HS-27A (cell line): ENCODE measurements at regions not wholly inside any gene's neighbourhood (a gene's known extent, or its start where the extent isn't known, plus 50 kb on each side); places are given as distances from the start of the nearest gene placed in this dataset.

ENCODE experiments used
- DNase-seq: peaks from one replicate; pipeline ENCODE4 v3.0.0-alpha.2; 2012; ENCODE audit warnings: low read depth, missing footprints

DNA sequence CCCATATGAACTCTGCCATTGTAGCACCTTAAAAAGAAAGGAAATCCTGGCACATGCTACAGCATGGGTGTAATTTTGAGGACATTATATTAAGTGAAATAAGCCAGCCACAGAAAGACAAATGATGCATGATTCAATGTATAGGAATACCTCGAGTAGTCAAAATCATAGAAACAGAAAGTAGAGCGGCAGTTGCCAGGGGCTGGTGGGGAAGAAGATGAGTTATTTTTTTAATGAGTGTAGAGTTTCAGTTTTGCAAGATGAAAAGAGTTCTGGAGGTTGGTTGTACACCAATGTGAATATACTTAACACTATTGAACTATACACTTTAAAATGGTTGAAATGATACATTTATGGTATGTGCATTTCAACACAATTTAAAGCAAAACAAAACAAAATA, 133.0 kb downstream of the ZDHHC21 start:
- DNase-seq, result no peak

- DNase-seq, result no peak
Measured at GRCh38 chr9:14554886-14555285, 138.3 kb downstream of the ZDHHC21 start.

DNA sequence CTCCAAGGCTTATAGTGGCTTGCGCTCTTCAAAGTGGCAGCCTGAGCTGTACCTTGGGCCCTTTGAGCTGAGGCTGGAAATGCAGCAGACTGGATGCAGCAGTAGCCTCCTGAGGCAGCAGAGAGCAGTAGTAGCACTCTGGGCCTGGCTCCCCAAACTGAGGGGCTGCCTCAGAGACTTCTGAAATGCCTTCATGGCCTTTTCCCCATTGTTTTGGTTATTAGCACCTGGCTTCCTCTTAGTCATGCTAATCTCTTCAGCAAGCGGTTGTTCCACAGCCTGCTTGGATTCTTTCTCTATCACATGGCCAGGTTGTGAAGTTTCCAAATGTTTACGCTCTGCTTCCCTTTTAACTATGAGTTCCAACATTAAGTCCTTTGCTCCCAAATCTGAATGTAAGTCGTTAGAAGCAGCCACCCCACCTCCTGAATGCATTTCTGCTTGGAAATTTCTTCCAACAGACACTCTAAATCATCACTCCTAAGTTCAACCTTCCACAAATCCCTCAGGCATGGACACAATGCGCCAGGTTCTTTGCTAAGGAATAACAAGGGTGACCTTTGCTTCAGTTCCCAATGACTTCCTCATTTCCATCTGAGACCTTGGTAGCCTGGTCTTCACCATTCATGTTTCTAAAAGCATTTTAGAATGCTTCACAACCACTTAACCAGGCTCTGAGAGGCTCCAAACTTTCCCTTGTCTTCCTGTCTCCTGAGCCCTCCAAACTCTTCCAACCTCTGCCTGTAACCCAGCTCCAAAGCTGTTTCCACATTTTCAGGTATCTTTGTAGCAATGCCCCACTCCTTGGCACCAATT, 145.8 kb downstream of the ZDHHC21 start:
- no peak for DNase-seq

GRCh38 chr9:14546693-14547092, 146.5 kb downstream of the ZDHHC21 start:
- no peak for DNase-seq

DNA sequence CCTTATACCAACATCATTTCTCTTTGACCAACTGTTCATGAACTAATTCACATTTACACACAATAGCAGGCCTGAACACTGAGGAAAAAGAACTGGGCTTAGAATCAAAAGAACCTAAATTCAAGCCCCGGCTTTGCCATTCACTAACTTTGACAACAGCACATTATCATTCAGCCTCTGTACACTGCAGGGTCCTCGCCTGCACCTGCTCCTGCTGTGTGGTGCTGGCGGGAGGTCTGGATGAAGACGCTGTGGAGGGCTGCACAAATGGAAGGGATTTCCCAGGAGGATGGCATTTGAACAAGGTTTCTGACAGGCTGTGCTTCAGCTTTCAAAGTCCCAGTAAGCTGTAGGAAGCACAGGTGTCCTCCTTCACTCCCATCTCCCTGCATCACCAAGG, 151.2 kb downstream of the ZDHHC21 start:
- no peak for DNase-seq

DNA sequence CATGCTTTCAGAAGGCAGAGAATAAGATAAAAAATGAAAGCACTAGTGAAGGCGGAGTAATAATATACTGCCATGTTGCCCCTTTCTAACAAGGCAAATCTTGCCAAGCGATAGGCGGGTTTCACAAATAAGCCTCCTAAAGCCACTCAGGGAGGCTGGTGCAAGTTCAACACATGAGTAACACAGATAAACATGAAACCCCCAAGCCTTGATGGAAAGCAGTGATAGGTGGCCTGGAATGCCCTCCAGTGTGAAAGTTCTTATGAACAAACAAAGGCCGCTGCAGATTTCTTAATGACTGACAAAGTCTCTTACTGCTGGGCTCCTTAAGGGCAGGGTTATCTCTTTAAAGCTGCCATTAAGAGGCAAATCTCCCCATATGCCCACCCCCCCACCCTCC, 154.7 kb downstream of the ZDHHC21 start:
- no peak for DNase-seq

DNA sequence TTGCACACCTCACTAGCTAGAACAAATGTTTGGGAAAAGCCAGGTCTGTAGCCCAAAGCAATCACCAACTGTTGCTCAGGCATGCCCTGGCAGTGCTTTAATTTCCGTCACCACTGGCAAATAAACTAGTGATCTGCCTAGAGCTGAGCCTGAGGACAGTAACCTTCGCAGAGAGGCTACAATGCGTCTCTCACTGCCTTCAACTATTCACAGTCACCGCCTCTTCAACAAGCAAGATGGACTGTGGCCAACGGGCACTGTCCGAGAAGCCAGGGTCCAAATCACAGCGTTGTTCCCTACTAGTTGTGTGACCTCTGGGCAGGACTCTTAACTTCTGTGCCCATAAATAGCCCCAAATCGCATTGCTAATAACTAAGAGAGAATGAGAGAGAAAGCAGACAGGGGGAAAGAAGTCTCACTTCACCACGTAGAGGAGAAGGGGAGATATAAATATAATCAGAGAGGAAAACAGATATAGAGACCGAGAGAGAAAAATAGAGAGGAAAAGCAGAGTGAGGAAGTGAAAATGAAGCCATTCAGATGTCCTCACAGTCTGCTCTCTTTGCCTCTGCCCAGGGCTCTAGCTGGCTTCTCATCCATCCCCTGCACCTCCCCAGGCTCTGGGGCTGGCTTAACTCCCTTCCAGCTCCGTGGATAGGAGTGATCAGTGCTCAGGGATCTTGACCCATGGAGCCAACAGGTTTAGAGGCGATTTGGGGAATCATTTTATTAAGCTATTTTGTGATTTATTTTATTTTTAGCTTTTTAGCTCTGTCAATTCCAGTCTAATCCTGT, 157.9 kb downstream of the ZDHHC21 start:
- DNase-seq, result no peak

GRCh38 chr9:14533867-14534640, 159.2 kb downstream of the ZDHHC21 start:
- DNase-seq, result no peak

- no peak for DNase-seq
Measured at GRCh38 chr9:14532456-14533115, 160.6 kb downstream of the ZDHHC21 start.

- no peak for DNase-seq
Measured at GRCh38 chr9:14531341-14532269, 161.6 kb downstream of the ZDHHC21 start.

DNA sequence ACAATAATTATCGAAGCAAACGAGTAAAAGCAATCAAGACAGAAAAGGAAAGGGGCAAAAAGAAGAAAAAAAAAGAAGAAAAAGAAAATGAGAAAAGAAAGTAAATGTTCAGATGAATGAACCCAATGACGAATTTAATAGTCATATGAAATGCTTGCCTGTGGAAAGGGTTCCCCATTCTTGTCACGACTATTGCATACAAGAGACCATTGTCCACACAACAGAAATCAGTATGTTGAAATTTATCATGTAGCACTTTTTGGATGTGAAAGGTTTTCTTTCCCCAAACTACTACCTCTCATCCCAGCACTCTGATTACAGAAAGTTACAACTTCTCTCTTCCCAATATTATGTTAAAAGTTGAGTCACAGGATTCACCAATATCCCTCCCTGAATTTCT, 162.4 kb downstream of the ZDHHC21 start:
- DNase-seq, result no peak

DNA sequence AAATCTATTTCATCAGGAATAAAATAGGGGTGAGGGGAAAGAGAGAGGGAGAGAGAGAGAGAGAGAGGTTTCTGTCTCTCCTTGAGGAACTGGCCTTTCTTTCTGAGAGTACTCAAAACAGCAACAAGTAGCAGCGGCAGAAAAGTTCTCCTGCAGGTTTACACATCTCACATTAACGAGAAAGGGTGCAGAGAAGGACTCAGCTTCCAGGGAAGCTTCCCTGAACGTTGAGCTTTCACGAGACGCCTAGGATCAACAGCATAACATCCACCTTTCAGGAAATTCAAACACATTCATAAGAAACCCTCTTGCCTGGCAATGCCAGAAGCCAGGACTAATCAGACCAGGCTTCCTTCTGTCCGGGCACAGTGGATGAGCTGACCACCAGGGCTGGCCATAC, 162.9 kb downstream of the ZDHHC21 start:
- no peak for DNase-seq

GRCh38 chr9:14529629-14530028, 163.6 kb downstream of the ZDHHC21 start:
- DNase-seq, result no peak

DNA sequence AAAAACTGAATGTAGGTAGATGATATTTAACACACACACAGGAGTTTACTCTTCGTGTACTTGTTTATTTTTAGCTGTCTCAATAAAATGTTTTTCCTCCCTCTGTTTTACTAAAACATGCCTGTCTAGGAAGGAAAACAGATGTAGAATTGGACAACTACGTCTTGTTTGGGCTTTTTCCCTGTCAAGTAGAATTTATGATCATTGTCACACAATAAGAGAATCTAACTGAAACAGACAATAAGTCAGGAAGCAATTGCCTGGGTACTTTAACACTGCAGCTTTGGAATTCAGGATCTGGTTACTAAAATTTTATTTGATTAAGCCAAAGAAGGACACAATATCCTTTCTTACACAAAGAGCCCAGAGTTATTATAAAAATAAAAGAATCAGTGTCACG, 164.2 kb downstream of the ZDHHC21 start:
- DNase-seq, result no peak

- DNase-seq, result no peak
Measured at GRCh38 chr9:14526504-14526903, 166.7 kb downstream of the ZDHHC21 start.

DNA sequence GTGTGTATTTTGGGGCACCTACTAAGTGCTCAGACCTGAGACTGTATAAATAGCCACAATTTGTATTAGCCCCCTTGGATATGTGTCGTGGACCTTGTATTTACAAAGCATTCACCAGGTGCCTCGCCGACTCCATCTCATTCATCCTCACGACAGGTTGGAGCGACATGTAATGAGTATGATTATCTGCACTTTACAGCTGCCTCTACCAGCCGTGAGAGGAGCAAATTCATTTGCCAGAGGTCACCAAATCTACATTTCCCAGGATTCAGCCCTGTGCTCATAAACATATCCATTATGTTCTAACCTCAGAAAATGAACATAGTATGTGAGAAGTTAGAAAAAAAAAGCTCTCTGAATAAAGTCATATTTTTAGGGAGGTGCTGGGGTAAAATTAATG, 167.4 kb downstream of the ZDHHC21 start:
- no peak for DNase-seq

DNA sequence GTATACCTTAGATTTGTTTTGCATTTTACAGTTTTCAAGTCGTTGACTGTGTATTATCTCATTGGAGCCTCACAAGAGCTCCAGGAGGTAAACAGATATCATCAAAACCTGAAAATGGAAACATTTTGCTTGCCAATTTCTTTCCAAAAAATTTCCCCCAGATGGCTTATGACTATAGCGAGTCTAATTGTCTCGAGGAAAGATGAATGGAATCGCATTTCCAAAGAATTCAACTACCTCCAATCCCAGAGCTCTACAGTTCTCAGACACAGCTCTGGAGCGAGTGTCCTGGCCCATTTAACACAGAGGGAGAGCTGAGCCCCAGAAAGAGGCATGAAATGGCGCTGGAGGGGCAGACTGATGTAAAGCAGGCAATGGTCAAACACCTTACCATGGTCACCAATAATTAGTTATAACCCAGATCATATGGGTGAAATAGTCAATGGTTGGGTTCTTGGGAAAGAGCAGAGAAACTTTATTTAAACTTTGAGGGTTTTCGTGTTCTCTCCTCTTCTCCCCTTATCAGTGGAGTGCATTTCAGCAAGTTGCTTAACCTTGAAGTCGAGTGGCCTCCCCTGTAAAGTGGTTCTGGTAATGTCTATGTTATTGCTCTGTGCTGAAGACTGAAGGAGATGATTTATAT, 168.2 kb downstream of the ZDHHC21 start:
- DNase-seq, result no peak

- no peak for DNase-seq
Measured at GRCh38 chr9:14523545-14523944, 169.7 kb downstream of the ZDHHC21 start.

- no peak for DNase-seq
Measured at GRCh38 chr9:14522627-14523379, 170.4 kb downstream of the ZDHHC21 start.

DNA sequence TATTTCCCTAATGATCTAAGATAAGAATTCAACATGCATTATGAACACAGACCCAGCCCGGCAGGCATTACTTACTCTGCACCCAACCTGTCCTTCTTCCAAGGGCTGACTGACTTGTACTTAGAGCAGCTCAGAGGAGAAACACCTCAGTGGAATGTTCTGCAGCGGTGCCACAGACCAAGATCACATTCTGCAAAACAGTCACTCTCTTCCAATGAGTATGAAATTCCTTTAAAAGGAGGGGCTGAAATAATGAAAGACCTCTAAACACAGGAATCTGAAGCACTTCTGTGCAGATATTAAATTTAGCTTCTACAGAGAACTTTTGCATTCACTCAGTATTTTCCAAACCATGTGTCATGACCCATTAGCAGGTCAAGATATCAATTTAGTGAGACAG, 172.9 kb downstream of the ZDHHC21 start:
- DNase-seq, result no peak
